NT2/D1 (cell line): ENCODE measurements at regions not wholly inside any gene's neighbourhood (a gene's known extent, or its start where the extent isn't known, plus 50 kb on each side); places are given as distances from the start of the nearest gene placed in this dataset.

Experiments
- DNase-seq: peaks from one replicate; pipeline ENCODE4 v3.0.0-alpha.2; 2011; ENCODE audit warnings: low read depth, low spot score
- H3K27me3 ChIP-seq: 2 replicates; pipeline ENCODE4 v1.6.0; 2011; ENCODE audit warnings: mild to moderate bottlenecking; ENCODE audit not compliant: insufficient read length, insufficient read depth
- H3K36me3 ChIP-seq: 2 replicates; pipeline ENCODE4 v1.6.1; 2011; ENCODE audit warnings: mild to moderate bottlenecking, low read length, mixed read lengths; ENCODE audit not compliant: insufficient read depth, insufficient read length
- H3K4me1 ChIP-seq: 2 replicates; pipeline ENCODE4 v1.5.1; 2011; ENCODE audit not compliant: insufficient read depth, insufficient read length
- H3K4me3 ChIP-seq: 2 replicates; pipeline ENCODE4 v1.5.1; 2011; ENCODE audit warnings: low read depth; ENCODE audit not compliant: insufficient read length
- H3K9ac ChIP-seq: 2 replicates; pipeline ENCODE4 v1.6.0; 2011; ENCODE audit warnings: low read depth; ENCODE audit not compliant: insufficient read length
- H3K9me3 ChIP-seq: 2 replicates; pipeline ENCODE4 v1.5.1; 2011; ENCODE audit warnings: mild to moderate bottlenecking, low read length; ENCODE audit not compliant: insufficient read depth
- SUZ12 ChIP-seq: IDR thresholded peaks from 2 replicates; pipeline ENCODE4 v1.6.1; 2011; ENCODE audit not compliant: insufficient read length, insufficient read depth; ENCODE audit errors: extremely low read depth
- YY1 ChIP-seq: IDR thresholded peaks from 2 replicates; pipeline ENCODE4 v1.6.1; 2011; ENCODE audit not compliant: insufficient read length, insufficient read depth
- ZNF274 ChIP-seq: IDR thresholded peaks from 2 replicates; pipeline ENCODE4 v1.6.1; 2011; ENCODE audit warnings: mild to moderate bottlenecking, low read depth, low read length

GRCh38 chr19:46945694-46946489 lies 73.7 kb upstream of the NPAS1 start:
- TF ChIP-seq YY1, result no peak
- no peak for TF ChIP-seq ZNF274
- TF ChIP-seq SUZ12, result no peak
- no peaks in the 10 kb centered on the region for H3K27me3 ChIP-seq
- H3K4me3 ChIP-seq, result no peak overlapping the region
- DNase-seq, result no peak
- H3K4me1 ChIP-seq, result no peaks in the 10 kb centered on the region
- peaks cover 13% of the 10 kb centered on the region for H3K9me3 ChIP-seq
- H3K36me3 ChIP-seq, result peaks cover 29% of the 10 kb centered on the region
- H3K9ac ChIP-seq, result no peak overlapping the region

GRCh38 chr19:46946611-46947238 lies 72.9 kb upstream of the NPAS1 start:
- Histone ChIP-seq H3K36me3 (peaks cover 29% of the 10 kb centered on the region), H3K4me3 (no peak overlapping the region), H3K4me1 (no peaks in the 10 kb centered on the region), H3K9ac (no peak overlapping the region), H3K27me3 (no peaks in the 10 kb centered on the region), H3K9me3 (peaks cover 13% of the 10 kb centered on the region)
- TF ChIP-seq SUZ12 (no peak), YY1 (no peak), ZNF274 (no peak)
- DNase-seq, result no peak

- H3K4me1 ChIP-seq, result no peaks in the 10 kb centered on the region
- TF ChIP-seq YY1 (no peak), SUZ12 (no peak), ZNF274 (no peak)
These were observed 71.8 kb upstream of the NPAS1 start for GRCh38 chr19:46947866-46948265.

GRCh38 chr19:46950526-46951170 lies 69.0 kb upstream of the NPAS1 start:
- Histone ChIP-seq H3K27me3 (no peaks in the 10 kb centered on the region), H3K4me1 (no peaks in the 10 kb centered on the region), H3K4me3 (no peak overlapping the region), H3K9ac (no peak overlapping the region), H3K9me3 (peaks cover 13% of the 10 kb centered on the region), H3K36me3 (peaks cover 26% of the 10 kb centered on the region)
- no peak for TF ChIP-seq SUZ12
- no peak for TF ChIP-seq YY1
- TF ChIP-seq ZNF274, result no peak
- DNase-seq, result no peak

More at GRCh38 chr19:46947866-46948265, 71.8 kb upstream of the NPAS1 start:
- DNase-seq, result no peak
- no peak overlapping the region for H3K4me3 ChIP-seq
- peaks cover 13% of the 10 kb centered on the region for H3K9me3 ChIP-seq
- no peak overlapping the region for H3K9ac ChIP-seq
- H3K36me3 ChIP-seq, result peaks cover 29% of the 10 kb centered on the region
- no peaks in the 10 kb centered on the region for H3K27me3 ChIP-seq

GRCh38 chr19:46951171-46951986 lies 68.3 kb upstream of the NPAS1 start:
- Histone ChIP-seq H3K9ac (no peak overlapping the region), H3K27me3 (no peaks in the 10 kb centered on the region), H3K36me3 (peaks cover 20% of the 10 kb centered on the region), H3K4me3 (no peak overlapping the region), H3K9me3 (peaks cover 12% of the 10 kb centered on the region), H3K4me1 (no peaks in the 10 kb centered on the region)
- no peak for DNase-seq
- TF ChIP-seq YY1 (no peak), ZNF274 (no peak), SUZ12 (no peak)

- H3K9me3 ChIP-seq, result no peaks in the 10 kb centered on the region
- H3K9ac ChIP-seq, result no peak overlapping the region
- H3K27me3 ChIP-seq, result no peaks in the 10 kb centered on the region
- no peak overlapping the region for H3K4me3 ChIP-seq
- DNase-seq, result no peak
- H3K36me3 ChIP-seq, result peaks cover 10% of the 10 kb centered on the region
- no peaks in the 10 kb centered on the region for H3K4me1 ChIP-seq
- TF ChIP-seq ZNF274, result no peak
- TF ChIP-seq YY1, result no peak
- no peak for TF ChIP-seq SUZ12
These were observed 66.8 kb upstream of the NPAS1 start for GRCh38 chr19:46952874-46953273.
